ENCODE measurements at regions not wholly inside any gene's neighbourhood (a gene's known extent, or its start where the extent isn't known, plus 50 kb on each side); places are given as distances from the start of the nearest gene placed in this dataset.

DNA sequence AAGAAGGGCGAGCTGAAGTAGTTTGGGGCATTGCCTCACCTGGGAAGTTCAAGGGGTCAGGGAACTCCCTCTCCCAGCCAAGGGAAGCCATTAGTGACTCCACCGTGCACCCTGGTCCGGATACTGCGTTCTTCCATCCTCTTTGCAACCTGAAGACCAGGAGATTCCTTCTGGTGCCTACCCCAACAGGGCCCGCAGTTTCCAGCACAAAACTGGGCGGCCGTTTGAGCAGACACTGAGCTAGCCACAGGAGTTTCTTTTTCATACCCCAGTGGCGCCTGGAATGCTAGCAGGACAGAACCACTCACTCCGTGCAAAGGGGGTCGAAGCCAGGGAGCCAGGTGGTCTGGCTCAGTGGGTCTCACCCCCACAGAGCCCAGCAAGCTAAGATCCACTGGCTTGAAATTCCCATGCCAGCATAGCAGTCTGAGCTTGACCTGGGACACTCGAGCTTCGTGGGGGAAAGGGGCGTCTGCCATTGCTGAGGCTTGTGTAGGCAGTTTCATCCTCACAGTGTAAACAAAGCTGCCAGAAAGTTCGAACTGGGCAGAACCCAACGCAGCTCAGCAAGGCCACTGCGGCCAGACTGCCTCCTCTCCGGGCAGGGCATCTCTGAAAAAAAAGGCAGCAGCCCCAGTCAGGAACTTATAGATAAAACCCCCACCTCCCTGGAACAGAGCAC lies 1039.4 kb upstream of the IGFBP7 start:
- no peak overlapping the region; a peak in 1 of 7 replicates for H3K27ac Mint-ChIP-seq
- no peak overlapping the region for H2AK5ac ChIP-seq (ENCODE audit: insufficient read length, low read length)
- no peak overlapping the region for H2BK20ac ChIP-seq (ENCODE audit: low read depth, low read length, poor library complexity, severe bottlenecking)
- peaks cover 0 to 15% (median 0%) of the 10 kb centered on the region in 3 experiments; a peak in 2 of 7 replicates for H3K36me3 Mint-ChIP-seq (ENCODE audit: insufficient read depth in 1 of 3, low read depth in 3 of 3)
- H2BK5ac ChIP-seq (ENCODE audit: insufficient read length, low read length) = no peak overlapping the region
- no peaks in the 10 kb centered on the region for H4K20me1 ChIP-seq (ENCODE audit: control insufficient read depth, insufficient read depth, insufficient read length)
- no peak for DNase-seq
- no peak overlapping the region for H2BK15ac ChIP-seq (ENCODE audit: low read depth, low read length)
- no peak overlapping the region for H3K18ac ChIP-seq (ENCODE audit: insufficient read length, low read depth, low read length)
- no peak overlapping the region for H2BK120ac ChIP-seq (ENCODE audit: low read depth, low read length, poor library complexity, severe bottlenecking)
- H3K27me3 Mint-ChIP-seq (ENCODE audit: low read depth) = no peaks in the 10 kb centered on the region
- H3K23me2 ChIP-seq (ENCODE audit: insufficient read length, low read depth, low read length, poor library complexity, severe bottlenecking) = no peaks in the 10 kb centered on the region
- TF ChIP-seq CTCF (conservative IDR thresholded peaks at IDR 0.05) = no peak
- no peak overlapping the region for H3K4ac ChIP-seq (ENCODE audit: low read depth, low read length)
- H3K27ac ChIP-seq (ENCODE audit: insufficient read length, low read depth, low read length) = no peak overlapping the region
- H3K79me1 ChIP-seq (ENCODE audit: insufficient read depth, low read depth, low read length, poor library complexity, severe bottlenecking) = no peaks in the 10 kb centered on the region
- H2BK12ac ChIP-seq (ENCODE audit: insufficient read length, low read depth, low read length) = no peak overlapping the region
- no peaks in the 10 kb centered on the region for H3K79me2 ChIP-seq (ENCODE audit: insufficient read depth, low read length)
- H3T11ph ChIP-seq (ENCODE audit: low read length) = no peak overlapping the region
- H3K4me1 ChIP-seq (ENCODE audit: insufficient read depth, low read length) = no peaks in the 10 kb centered on the region
- H3K9me3 ChIP-seq (ENCODE audit: control insufficient read depth, low read depth, low read length) = no peaks in the 10 kb centered on the region
- no peak overlapping the region for H3K4me2 ChIP-seq (ENCODE audit: insufficient read depth, insufficient read length, low read length)
- peaks cover 7 to 11% of the 10 kb centered on the region in 2 experiments; a peak in 4 of 5 replicates for H3K9me3 Mint-ChIP-seq
- no peak overlapping the region for H4K8ac ChIP-seq (replicated peaks; ENCODE audit: insufficient read length, low read depth, low read length)
- no peaks in the 10 kb centered on the region for H3K4me1 Mint-ChIP-seq
- H4K5ac ChIP-seq (ENCODE audit: insufficient read length, low read depth, low read length) = no peak overlapping the region
- no peak overlapping the region for H2AFZ ChIP-seq (ENCODE audit: low read length)
- no CpG with 5 or more reads among the region's 17 CpGs for WGBS (ENCODE audit: extremely low coverage, insufficient read length, low lambda C conversion rate)
- H3K9ac ChIP-seq (ENCODE audit: extremely low read depth, insufficient read length, low read length) = no peak overlapping the region
- no peak overlapping the region for H4K91ac ChIP-seq (ENCODE audit: insufficient read length, low read depth, low read length)
- no peaks in the 10 kb centered on the region for H3K27me3 ChIP-seq (ENCODE audit: insufficient read depth, low read length)
- no peak overlapping the region for H3K56ac ChIP-seq (ENCODE audit: insufficient read length, low read depth, low read length)
- H3K23ac ChIP-seq (ENCODE audit: insufficient read length, low read depth, low read length) = no peak overlapping the region
- H3K14ac ChIP-seq (ENCODE audit: insufficient read depth, low read length) = no peak overlapping the region
- H3K4me3 Mint-ChIP-seq = no peak overlapping the region
